ENCODE measurements at regions not wholly inside any gene's neighbourhood (a gene's known extent, or its start where the extent isn't known, plus 50 kb on each side); places are given as distances from the start of the nearest gene placed in this dataset.

DNA sequence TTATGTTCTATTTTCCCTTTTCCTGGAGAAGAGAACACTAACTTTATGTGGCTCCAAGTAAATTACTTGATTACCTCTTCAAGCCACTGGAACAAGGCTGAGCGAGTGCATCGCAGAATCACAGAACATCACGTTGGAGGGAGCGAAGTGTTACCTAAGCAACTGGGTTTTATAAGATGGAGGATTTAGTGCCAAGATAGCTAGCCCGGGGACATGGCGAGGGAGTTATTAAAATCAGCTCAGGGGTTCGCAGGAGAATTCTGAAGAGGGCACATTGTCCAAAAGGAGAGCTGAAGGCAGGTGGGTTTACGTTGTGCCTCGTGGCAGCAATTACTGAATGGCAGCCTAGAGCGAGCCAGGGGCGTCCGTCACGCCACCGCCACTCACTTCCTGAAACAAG is 563.2 kb upstream of the ADAMTS16 start:
- no peak for TF ChIP-seq EGR1 (IDR thresholded peaks at IDR 0.05)
- TF ChIP-seq, protein P1, sequence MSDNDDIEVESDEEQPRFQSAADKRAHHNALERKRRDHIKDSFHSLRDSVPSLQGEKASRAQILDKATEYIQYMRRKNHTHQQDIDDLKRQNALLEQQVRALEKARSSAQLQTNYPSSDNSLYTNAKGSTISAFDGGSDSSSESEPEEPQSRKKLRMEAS (IDR thresholded peaks at IDR 0.05) = no peak

Measured in Ishikawa (cell line).